Activated T-cell treated with anti-CD3 and anti-CD28 coated beads, Interleukin-2, amount 50 U/mL, for 72 hours (primary cell): ENCODE measurements at regions not wholly inside any gene's neighbourhood (a gene's known extent, or its start where the extent isn't known, plus 50 kb on each side); places are given as distances from the start of the nearest gene placed in this dataset.

Source experiments
- ATAC-seq, 2 donors: fragments of 150-1000 bp; cut with Tn5 transposase; replicated peaks in 1 of 2; 2 replicates each; pipeline ENCODE4 v1.10.0; 2021; ENCODE audit warnings: moderate library complexity in 2 of 2, mild to moderate bottlenecking in 1 of 2
- DNase-seq, 2 donors: peaks; one replicate each; pipeline ENCODE4 v3.0.0; 2021 to 2022; ENCODE audit warnings: mixed read lengths in 1 of 2
- H3K27ac Mint-ChIP-seq: one replicate; pipeline ENCODE4 v1.8.0; 2022; ENCODE audit warnings: mild to moderate bottlenecking, moderate library complexity, mixed read lengths
- H3K27me3 Mint-ChIP-seq: one replicate; pipeline ENCODE4 v1.8.0; 2022; ENCODE audit warnings: low read depth, mixed read lengths
- H3K36me3 Mint-ChIP-seq, 2 donors: one replicate each; pipeline ENCODE4 v1.8.0; 2022; ENCODE audit warnings: mixed read lengths in 2 of 2, mild to moderate bottlenecking in 1 of 2; ENCODE audit not compliant: insufficient read depth in 2 of 2
- H3K4me1 Mint-ChIP-seq: one replicate; pipeline ENCODE4 v1.8.0; 2022; ENCODE audit warnings: low read depth, mixed read lengths
- H3K4me3 Mint-ChIP-seq, 2 donors: one replicate each; pipeline ENCODE4 v1.8.0; 2022; ENCODE audit warnings: mild to moderate bottlenecking in 2 of 2, mixed read lengths in 2 of 2, moderate library complexity in 2 of 2
- H3K9me3 Mint-ChIP-seq, 2 donors: one replicate each; pipeline ENCODE4 v1.8.0; 2022; ENCODE audit warnings: mixed read lengths in 2 of 2

GRCh38 chr14:22140633-22141032, 448.4 kb downstream of the DAD1 start:
- Mint-ChIP-seq H3K36me3 (peaks cover 0 to 1% of the 10 kb centered on the region in 2 donors), H3K4me3 (no peak overlapping the region), H3K27ac (no peak overlapping the region), H3K9me3 (no peaks in the 10 kb centered on the region), H3K27me3 (no peaks in the 10 kb centered on the region), H3K4me1 (no peaks in the 10 kb centered on the region)
- ATAC-seq: no peak
- DNase-seq: no peak

- no peak overlapping the region for H3K27ac Mint-ChIP-seq
- H3K4me1 Mint-ChIP-seq: no peaks in the 10 kb centered on the region
- peaks cover 0 to 3% of the 10 kb centered on the region in 2 donors for H3K36me3 Mint-ChIP-seq
- ATAC-seq: no peak
- H3K27me3 Mint-ChIP-seq: no peaks in the 10 kb centered on the region
- no peak overlapping the region for H3K4me3 Mint-ChIP-seq
- no peaks in the 10 kb centered on the region for H3K9me3 Mint-ChIP-seq
- DNase-seq: peak in 1 of 2 donors; percentile 16
Observed at GRCh38 chr14:22131749-22132476, 457.1 kb downstream of the DAD1 start.

- peak overlapping the region; percentile 97 for H3K27ac Mint-ChIP-seq
- peak overlapping the region; percentile 86 to 90 for H3K4me3 Mint-ChIP-seq
- no peaks in the 10 kb centered on the region for H3K36me3 Mint-ChIP-seq
- no peaks in the 10 kb centered on the region for H3K27me3 Mint-ChIP-seq
- H3K9me3 Mint-ChIP-seq: no peaks in the 10 kb centered on the region
- peaks cover 17% of the 10 kb centered on the region for H3K4me1 Mint-ChIP-seq
- DNase-seq: no peak
- ATAC-seq: peak; percentile 35 to 38
Observed at GRCh38 chr14:22124073-22124613, 450.5 kb upstream of the OR4E1 start.

GRCh38 chr14:22122829-22123560, 449.4 kb upstream of the OR4E1 start:
- no peaks in the 10 kb centered on the region for H3K27me3 Mint-ChIP-seq
- H3K9me3 Mint-ChIP-seq: no peaks in the 10 kb centered on the region
- peak; percentile 81 to 84 for ATAC-seq

GRCh38 chr14:22122227-22122818, 448.7 kb upstream of the OR4E1 start:
- Mint-ChIP-seq H3K4me3 (peak overlapping the region; percentile 86 to 90), H3K9me3 (no peaks in the 10 kb centered on the region), H3K4me1 (peaks cover 17% of the 10 kb centered on the region), H3K27me3 (no peaks in the 10 kb centered on the region), H3K36me3 (no peaks in the 10 kb centered on the region), H3K27ac (peak overlapping the region; percentile 97)
- ATAC-seq (peak; percentile 43 to 46), DNase-seq (peak in 1 of 2 donors; percentile 3)

More at GRCh38 chr14:22122829-22123560, 449.4 kb upstream of the OR4E1 start:
- Mint-ChIP-seq H3K4me1 (peaks cover 17% of the 10 kb centered on the region), H3K4me3 (peak overlapping the region; percentile 86 to 90), H3K27ac (peak overlapping the region; percentile 97), H3K36me3 (no peaks in the 10 kb centered on the region)
- DNase-seq: no peak

GRCh38 chr14:22118899-22119477, 445.4 kb upstream of the OR4E1 start:
- no peak overlapping the region for H3K27ac Mint-ChIP-seq
- ATAC-seq (no peak), DNase-seq (no peak)
- H3K27me3 Mint-ChIP-seq: no peaks in the 10 kb centered on the region
- H3K36me3 Mint-ChIP-seq: no peaks in the 10 kb centered on the region
- peak overlapping the region; percentile 58 to 73 for H3K4me3 Mint-ChIP-seq
- H3K4me1 Mint-ChIP-seq: peaks cover 26% of the 10 kb centered on the region
- H3K9me3 Mint-ChIP-seq: no peaks in the 10 kb centered on the region

GRCh38 chr14:22113401-22113800, 439.8 kb upstream of the OR4E1 start:
- Mint-ChIP-seq H3K27ac (peak overlapping the region; percentile 75), H3K9me3 (no peaks in the 10 kb centered on the region)

GRCh38 chr14:22112004-22112403, 438.4 kb upstream of the OR4E1 start:
- H3K9me3 Mint-ChIP-seq: no peaks in the 10 kb centered on the region
- ATAC-seq (no peak), DNase-seq (peak; percentile 35 to 41)
- H3K27ac Mint-ChIP-seq: peak overlapping the region; percentile 97
- no peaks in the 10 kb centered on the region for H3K27me3 Mint-ChIP-seq
- H3K36me3 Mint-ChIP-seq: no peaks in the 10 kb centered on the region
- peak overlapping the region; percentile 68 to 91 for H3K4me3 Mint-ChIP-seq
- peaks cover 21% of the 10 kb centered on the region for H3K4me1 Mint-ChIP-seq

More at GRCh38 chr14:22113401-22113800, 439.8 kb upstream of the OR4E1 start:
- Mint-ChIP-seq H3K4me3 (peak overlapping the region; percentile 67 to 91), H3K27me3 (no peaks in the 10 kb centered on the region), H3K4me1 (peaks cover 16% of the 10 kb centered on the region), H3K36me3 (no peaks in the 10 kb centered on the region)
- DNase-seq (peak in 1 of 2 donors; percentile 6), ATAC-seq (peak in 1 of 2 donors; percentile 47)

- Mint-ChIP-seq H3K27me3 (no peaks in the 10 kb centered on the region), H3K36me3 (no peaks in the 10 kb centered on the region), H3K4me3 (peak overlapping the region; percentile 61 to 76), H3K27ac (peak overlapping the region; percentile 86), H3K9me3 (no peaks in the 10 kb centered on the region), H3K4me1 (peaks cover 18% of the 10 kb centered on the region)
- ATAC-seq (peak in 1 of 2 donors; percentile 42), DNase-seq (no peak)
Observed at GRCh38 chr14:22107753-22108152, 434.1 kb upstream of the OR4E1 start.

GRCh38 chr14:22106700-22107697, 433.4 kb upstream of the OR4E1 start:
- Mint-ChIP-seq H3K27me3 (no peaks in the 10 kb centered on the region), H3K27ac (peak overlapping the region; percentile 86), H3K4me3 (peak overlapping the region; percentile 61 to 76), H3K9me3 (no peaks in the 10 kb centered on the region), H3K36me3 (no peaks in the 10 kb centered on the region), H3K4me1 (peaks cover 14% of the 10 kb centered on the region)
- peak; percentile 74 to 81 for ATAC-seq
- DNase-seq: no peak

GRCh38 chr14:22105624-22106006, 432.0 kb upstream of the OR4E1 start:
- no peak for ATAC-seq
- Mint-ChIP-seq H3K27me3 (no peaks in the 10 kb centered on the region), H3K9me3 (no peaks in the 10 kb centered on the region), H3K27ac (peak overlapping the region; percentile 86), H3K36me3 (no peaks in the 10 kb centered on the region), H3K4me3 (peak overlapping the region; percentile 52 to 83), H3K4me1 (peaks cover 14% of the 10 kb centered on the region)
- no peak for DNase-seq
